H9 (cell line): ENCODE measurements at regions not wholly inside any gene's neighbourhood (a gene's known extent, or its start where the extent isn't known, plus 50 kb on each side); places are given as distances from the start of the nearest gene placed in this dataset.

Experiments used
- DNase-seq: peaks from one replicate; pipeline ENCODE4 v3.0.0-alpha.2; 2017
- H2AFZ ChIP-seq: one replicate; pipeline ENCODE4 v1.6.1; 2013; ENCODE audit warnings: mild to moderate bottlenecking, low read length, control low read depth, moderate library complexity
- H2AK5ac ChIP-seq: 2 replicates; pipeline ENCODE4 v1.6.1; 2013; ENCODE audit warnings: low read length, control low read depth, mixed read lengths; ENCODE audit not compliant: insufficient read length
- H2BK120ac ChIP-seq: one replicate; pipeline ENCODE4 v1.6.1; 2013; ENCODE audit warnings: low read depth, mild to moderate bottlenecking, low read length, control low read depth, inconsistent platforms; ENCODE audit not compliant: poor library complexity, severe bottlenecking
- H2BK12ac ChIP-seq: 2 replicates; pipeline ENCODE4 v1.6.1; 2013; ENCODE audit warnings: low read length, control low read depth, mixed read lengths, low read depth; ENCODE audit not compliant: insufficient read length
- H2BK15ac ChIP-seq: 2 replicates; pipeline ENCODE4 v1.6.1; 2013; ENCODE audit warnings: low read depth, low read length, control low read depth
- H2BK20ac ChIP-seq: one replicate; pipeline ENCODE4 v1.6.1; 2013; ENCODE audit warnings: low read depth, mild to moderate bottlenecking, low read length, control low read depth, inconsistent platforms; ENCODE audit not compliant: poor library complexity, severe bottlenecking
- H2BK5ac ChIP-seq: 2 replicates; pipeline ENCODE4 v1.6.1; 2013; ENCODE audit warnings: low read length, control low read depth, mixed read lengths; ENCODE audit not compliant: insufficient read length
- H3K14ac ChIP-seq: 2 replicates; pipeline ENCODE4 v1.6.1; 2013; ENCODE audit warnings: low read length, control low read depth; ENCODE audit not compliant: insufficient read depth
- H3K18ac ChIP-seq: 2 replicates; pipeline ENCODE4 v1.6.1; 2013; ENCODE audit warnings: low read depth, mild to moderate bottlenecking, mixed read lengths, low read length, control low read depth; ENCODE audit not compliant: insufficient read length
- H3K23ac ChIP-seq: 2 replicates; pipeline ENCODE4 v1.6.1; 2013; ENCODE audit warnings: low read length, control low read depth, mixed read lengths, low read depth; ENCODE audit not compliant: insufficient read length
- H3K23me2 ChIP-seq: 2 replicates; pipeline ENCODE4 v1.6.1; 2013; ENCODE audit warnings: low read depth, mild to moderate bottlenecking, mixed read lengths, low read length, control low read depth; ENCODE audit not compliant: insufficient read length, poor library complexity, severe bottlenecking
- H3K27ac ChIP-seq: 2 replicates; pipeline ENCODE4 v1.5.1; 2013; ENCODE audit warnings: low read length, control low read depth, mixed read lengths, low read depth; ENCODE audit not compliant: insufficient read length
- H3K27me3 ChIP-seq: 2 replicates; pipeline ENCODE4 v1.6.1; 2013; ENCODE audit warnings: low read length, control low read depth, inconsistent platforms; ENCODE audit not compliant: insufficient read depth
- H3K4ac ChIP-seq: 2 replicates; pipeline ENCODE4 v1.6.1; 2013; ENCODE audit warnings: low read depth, mild to moderate bottlenecking, control low read depth, inconsistent platforms, low read length, moderate library complexity
- H3K4me1 ChIP-seq: 2 replicates; pipeline ENCODE4 v1.6.1; 2013; ENCODE audit warnings: low read length, control low read depth, inconsistent platforms; ENCODE audit not compliant: insufficient read depth
- H3K4me2 ChIP-seq: 2 replicates; pipeline ENCODE4 v1.6.1; 2013; ENCODE audit warnings: low read length, control low read depth, mixed read lengths; ENCODE audit not compliant: insufficient read length, insufficient read depth
- H3K56ac ChIP-seq: 2 replicates; pipeline ENCODE4 v1.6.1; 2013; ENCODE audit warnings: low read depth, mild to moderate bottlenecking, mixed read lengths, low read length, control low read depth; ENCODE audit not compliant: insufficient read length
- H3K79me1 ChIP-seq: 2 replicates; pipeline ENCODE4 v1.6.1; 2013; ENCODE audit warnings: low read depth, mild to moderate bottlenecking, moderate library complexity, low read length, control low read depth, inconsistent platforms; ENCODE audit not compliant: insufficient read depth, poor library complexity, severe bottlenecking
- H3K79me2 ChIP-seq: 2 replicates; pipeline ENCODE4 v1.6.1; 2013; ENCODE audit warnings: low read length, control low read depth, inconsistent platforms; ENCODE audit not compliant: insufficient read depth
- H3K9ac ChIP-seq: 2 replicates; pipeline ENCODE4 v1.6.1; 2013; ENCODE audit warnings: low read length, control low read depth, mixed read lengths; ENCODE audit not compliant: insufficient read length; ENCODE audit errors: extremely low read depth
- H3K9me3 ChIP-seq: one replicate; pipeline ENCODE4 v1.6.1; 2013; ENCODE audit warnings: low read depth, low read length, inconsistent platforms; ENCODE audit not compliant: control insufficient read depth
- H3T11ph ChIP-seq: one replicate; pipeline ENCODE4 v1.6.1; 2013; ENCODE audit warnings: mild to moderate bottlenecking, low read length, control low read depth, inconsistent platforms
- H4K20me1 ChIP-seq: one replicate; pipeline ENCODE4 v1.6.1; 2013; ENCODE audit not compliant: control insufficient read depth, insufficient read length, insufficient read depth
- H4K5ac ChIP-seq: 2 replicates; pipeline ENCODE4 v1.6.1; 2013; ENCODE audit warnings: low read depth, mild to moderate bottlenecking, mixed read lengths, low read length, control low read depth; ENCODE audit not compliant: insufficient read length
- H4K8ac ChIP-seq: replicated peaks from 2 replicates; pipeline ENCODE4 v1.6.1; 2013; ENCODE audit warnings: low read length, control low read depth, mixed read lengths, low read depth; ENCODE audit not compliant: insufficient read length
- H4K91ac ChIP-seq: 2 replicates; pipeline ENCODE4 v1.6.1; 2013; ENCODE audit warnings: low read depth, mild to moderate bottlenecking, moderate library complexity, mixed read lengths, low read length, control low read depth; ENCODE audit not compliant: insufficient read length
- H3K27ac Mint-ChIP-seq, 3 experiments: 2 replicates in 2 of 3; 3 replicates in 1 of 3; pipeline ENCODE4 v1.8.0; 2020 to 2021; ENCODE audit warnings: mixed read lengths in 3 of 3, mild to moderate bottlenecking in 1 of 3, moderate library complexity in 1 of 3
- H3K27me3 Mint-ChIP-seq: 2 replicates; pipeline ENCODE4 v1.8.0; 2021; ENCODE audit warnings: low read depth, mild to moderate bottlenecking, moderate library complexity, mixed read lengths
- H3K36me3 Mint-ChIP-seq, 3 experiments: 2 replicates in 2 of 3; 3 replicates in 1 of 3; pipeline ENCODE4 v1.8.0; 2020 to 2021; ENCODE audit warnings: low read depth in 3 of 3, mixed read lengths in 3 of 3; ENCODE audit not compliant: insufficient read depth in 1 of 3
- H3K4me1 Mint-ChIP-seq, 2 experiments: 2 replicates each; pipeline ENCODE4 v1.8.0; 2020; ENCODE audit warnings: mixed read lengths in 2 of 2
- H3K4me3 Mint-ChIP-seq, 2 experiments: 2 replicates in 1 of 2; 3 replicates in 1 of 2; pipeline ENCODE4 v1.8.0; 2020 to 2021; ENCODE audit warnings: mild to moderate bottlenecking in 2 of 2, mixed read lengths in 2 of 2, moderate library complexity in 1 of 2
- H3K9me3 Mint-ChIP-seq, 2 experiments: 2 replicates in 1 of 2; 3 replicates in 1 of 2; pipeline ENCODE4 v1.8.0; 2020; ENCODE audit warnings: mild to moderate bottlenecking in 2 of 2, mixed read lengths in 2 of 2, moderate library complexity in 1 of 2
- WGBS: extraction: QIAGEN DNeasy Blood & Tissue Kit; methylation state at CpG from one replicate; pipeline ENCODE4 v1.1.7; 2013; ENCODE audit warnings: missing lambda C conversion rate, low lambda C conversion rate, mixed read lengths; ENCODE audit not compliant: insufficient read length; ENCODE audit errors: extremely low coverage; 5-methylcytosine and 5-hydroxymethylcytosine counted together
- TF ChIP-seq, protein P1 (sequence below): fragments of 200-600 bp; sonication (generic); conservative IDR thresholded peaks from 3 replicates; pipeline ENCODE4 v1.8.0; 2021; ENCODE audit warnings: antibody characterized with exemption, mild to moderate bottlenecking

GRCh38 chr1:2874607-2875480 lies 73.4 kb upstream of the TTC34 start:
- H3K27me3 ChIP-seq = no peaks in the 10 kb centered on the region
- H3K4me1 ChIP-seq = no peaks in the 10 kb centered on the region
- peaks cover 5 to 15% (median 8%) of the 10 kb centered on the region in 3 experiments; a peak in 6 of 7 replicates for H3K36me3 Mint-ChIP-seq
- H3K4ac ChIP-seq = no peak overlapping the region
- no peak overlapping the region for H3K56ac ChIP-seq
- H3K9me3 Mint-ChIP-seq = peaks cover 21 to 82% of the 10 kb centered on the region in 2 experiments
- no peak overlapping the region for H4K91ac ChIP-seq
- no peaks in the 10 kb centered on the region for H3K23me2 ChIP-seq
- peaks cover 88% of the 10 kb centered on the region for H3K9me3 ChIP-seq
- H2BK120ac ChIP-seq = no peak overlapping the region
- H3K4me1 Mint-ChIP-seq = no peaks in the 10 kb centered on the region
- TF ChIP-seq, protein P1, sequence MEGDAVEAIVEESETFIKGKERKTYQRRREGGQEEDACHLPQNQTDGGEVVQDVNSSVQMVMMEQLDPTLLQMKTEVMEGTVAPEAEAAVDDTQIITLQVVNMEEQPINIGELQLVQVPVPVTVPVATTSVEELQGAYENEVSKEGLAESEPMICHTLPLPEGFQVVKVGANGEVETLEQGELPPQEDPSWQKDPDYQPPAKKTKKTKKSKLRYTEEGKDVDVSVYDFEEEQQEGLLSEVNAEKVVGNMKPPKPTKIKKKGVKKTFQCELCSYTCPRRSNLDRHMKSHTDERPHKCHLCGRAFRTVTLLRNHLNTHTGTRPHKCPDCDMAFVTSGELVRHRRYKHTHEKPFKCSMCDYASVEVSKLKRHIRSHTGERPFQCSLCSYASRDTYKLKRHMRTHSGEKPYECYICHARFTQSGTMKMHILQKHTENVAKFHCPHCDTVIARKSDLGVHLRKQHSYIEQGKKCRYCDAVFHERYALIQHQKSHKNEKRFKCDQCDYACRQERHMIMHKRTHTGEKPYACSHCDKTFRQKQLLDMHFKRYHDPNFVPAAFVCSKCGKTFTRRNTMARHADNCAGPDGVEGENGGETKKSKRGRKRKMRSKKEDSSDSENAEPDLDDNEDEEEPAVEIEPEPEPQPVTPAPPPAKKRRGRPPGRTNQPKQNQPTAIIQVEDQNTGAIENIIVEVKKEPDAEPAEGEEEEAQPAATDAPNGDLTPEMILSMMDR = no peak
- H3K18ac ChIP-seq = no peak overlapping the region
- H2AK5ac ChIP-seq = no peak overlapping the region
- H4K20me1 ChIP-seq = no peaks in the 10 kb centered on the region
- no peak overlapping the region for H3K14ac ChIP-seq
- no peaks in the 10 kb centered on the region for H3K79me1 ChIP-seq
- no peak overlapping the region for H2BK20ac ChIP-seq
- H2BK12ac ChIP-seq = no peak overlapping the region
- WGBS = no CpG with 5 or more reads among the region's 30 CpGs
- H3K4me3 Mint-ChIP-seq = no peak overlapping the region
- no peak for DNase-seq
- H4K8ac ChIP-seq = no peak overlapping the region
- no peak overlapping the region for H2BK15ac ChIP-seq
- H3T11ph ChIP-seq = no peak overlapping the region
- no peak overlapping the region for H3K4me2 ChIP-seq
- peaks cover 8% of the 10 kb centered on the region for H3K27me3 Mint-ChIP-seq
- H3K27ac ChIP-seq = no peak overlapping the region
- no peak overlapping the region for H3K27ac Mint-ChIP-seq
- no peak overlapping the region for H3K9ac ChIP-seq
- no peak overlapping the region for H2BK5ac ChIP-seq
- no peaks in the 10 kb centered on the region for H3K79me2 ChIP-seq
- H3K23ac ChIP-seq = no peak overlapping the region
- H4K5ac ChIP-seq = no peak overlapping the region
- H2AFZ ChIP-seq = no peak overlapping the region
